Aorta (tissue), 5 donors: ENCODE measurements at regions not wholly inside any gene's neighbourhood (a gene's known extent, or its start where the extent isn't known, plus 50 kb on each side); places are given as distances from the start of the nearest gene placed in this dataset.
"Not testable (repeated sequence)": the region's sequence is repeated elsewhere in the genome, so short reads cannot be mapped to it uniquely, and the experiment has no call there.

Experiments
- ATAC-seq: fragments of 200-7000 bp; cut with Tn5 transposase; one replicate; pipeline ENCODE4 v1.9.1; 2022; ENCODE audit warnings: moderate library complexity; ENCODE audit not compliant: low FRiP score
- DNase-seq, 2 donors: peaks; one replicate each; pipeline ENCODE4 v3.0.0-alpha.2; 2020
- H3K27ac ChIP-seq, 2 donors: one replicate each; pipeline ENCODE4 v1.5.1; 2013; ENCODE audit warnings: low read length in 2 of 2, mild to moderate bottlenecking in 2 of 2, moderate library complexity in 2 of 2, control low read depth in 1 of 2, inconsistent platforms in 1 of 2, low read depth in 1 of 2
- H3K27me3 ChIP-seq, 2 donors: one replicate each; pipeline ENCODE4 v1.6.1; 2013; ENCODE audit warnings: control low read depth in 1 of 2, low read length in 1 of 2, mild to moderate bottlenecking in 1 of 2, moderate library complexity in 1 of 2; ENCODE audit not compliant: insufficient read depth in 2 of 2, control insufficient read depth in 1 of 2
- H3K36me3 ChIP-seq, 2 donors: one replicate each; pipeline ENCODE4 v1.6.1; 2013; ENCODE audit warnings: control low read depth in 1 of 2, low read length in 1 of 2, mild to moderate bottlenecking in 1 of 2; ENCODE audit not compliant: insufficient read depth in 2 of 2, control insufficient read depth in 1 of 2
- H3K4me1 ChIP-seq, 2 donors: one replicate each; pipeline ENCODE4 v1.6.1; 2013; ENCODE audit warnings: low read length in 2 of 2, control low read depth in 1 of 2, mild to moderate bottlenecking in 1 of 2, moderate library complexity in 1 of 2; ENCODE audit not compliant: insufficient read depth in 2 of 2, control insufficient read depth in 1 of 2
- H3K4me3 ChIP-seq, 2 donors: one replicate each; pipeline ENCODE4 v1.5.1; 2013; ENCODE audit warnings: low read length in 2 of 2, control low read depth in 1 of 2, mild to moderate bottlenecking in 1 of 2
- H3K9me3 ChIP-seq: one replicate; pipeline ENCODE4 v1.6.1; 2013; ENCODE audit warnings: mild to moderate bottlenecking, low read length; ENCODE audit not compliant: control insufficient read depth
- WGBS, 2 donors: extraction: QIAGEN DNeasy Blood & Tissue Kit; methylation state at CpG; one replicate each; pipeline ENCODE4 v1.1.7; 2013; 5-methylcytosine and 5-hydroxymethylcytosine counted together
- intact Hi-C, 2 donors: fragments of 100-400 bp; cut with DNase I; formaldehyde crosslinking; loops; one replicate each; pipeline versions ENCODE4 v1.14.2 to v1.15.0; 2022
- donor health status: healthy with polysubstance abuse.
- donor health status: Bipolar disorder and iron deficiency.
- donor health status: DM: no; HTN: no; CAD: no.
- donor health status: DM: no; HTN: no; CAD: no.
- donor health status: DM: yes; HTN: yes; CAD: no.

GRCh38 chr3:95226437-95226836, 1163.6 kb downstream of the NSUN3 start:
- no peak for ATAC-seq
- no peaks in the 10 kb centered on the region for H3K4me1 ChIP-seq
- H3K27ac ChIP-seq = no peak overlapping the region
- WGBS, 2 donors = 73 to 91% methylated on average over 5 of the region's 5 CpGs
- no peak overlapping the region for H3K4me3 ChIP-seq
- intact Hi-C loops = no loop called here
- H3K27me3 ChIP-seq = no peaks in the 10 kb centered on the region
- DNase-seq = peak in 1 of 2 donors; percentile 47
- no peaks in the 10 kb centered on the region for H3K9me3 ChIP-seq
- H3K36me3 ChIP-seq = no peaks in the 10 kb centered on the region

DNA sequence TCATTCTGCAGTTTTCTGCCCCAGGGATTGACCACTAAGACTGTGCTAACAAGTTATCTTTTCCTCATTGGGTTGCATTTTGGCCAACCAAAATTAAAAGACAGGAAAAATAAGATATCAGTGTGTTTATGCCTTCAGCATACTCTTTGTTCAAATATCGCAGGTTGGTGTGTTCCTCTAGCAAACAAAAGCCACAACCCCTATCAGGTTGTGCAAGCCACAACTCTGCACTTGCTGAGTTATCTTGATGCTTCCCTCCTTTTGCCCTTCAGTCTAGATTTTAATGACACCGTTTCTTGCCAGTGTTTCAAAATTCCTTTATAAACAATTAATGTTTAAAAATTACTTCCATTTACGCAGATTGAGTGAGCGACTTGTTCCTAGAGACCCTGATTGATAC, 1164.2 kb downstream of the NSUN3 start:
- ATAC-seq = no peak
- DNase-seq = no peak
- 84 to 87% methylated on average over 4 of the region's 4 CpGs for WGBS, 2 donors

GRCh38 chr3:95228416-95228815, 1165.6 kb downstream of the NSUN3 start:
- no peak overlapping the region for H3K4me3 ChIP-seq
- DNase-seq (no peak), ATAC-seq (no peak)
- intact Hi-C loops = no loop called here
- H3K27ac ChIP-seq = no peak overlapping the region
- WGBS, 2 donors = 85 to 91% methylated on average over 7 of the region's 7 CpGs
- no peaks in the 10 kb centered on the region for H3K36me3 ChIP-seq
- no peaks in the 10 kb centered on the region for H3K4me1 ChIP-seq
- H3K9me3 ChIP-seq = no peaks in the 10 kb centered on the region
- no peaks in the 10 kb centered on the region for H3K27me3 ChIP-seq

More for the DNA sequence above, 1164.2 kb downstream of the NSUN3 start:
- Histone ChIP-seq H3K9me3 (no peaks in the 10 kb centered on the region), H3K27ac (no peak overlapping the region), H3K36me3 (no peaks in the 10 kb centered on the region), H3K4me3 (no peak overlapping the region), H3K27me3 (no peaks in the 10 kb centered on the region), H3K4me1 (no peaks in the 10 kb centered on the region)
- intact Hi-C loops = no loop called here

GRCh38 chr3:95235916-95236315, 1173.1 kb downstream of the NSUN3 start:
- DNase-seq (no peak), ATAC-seq (no peak)
- Histone ChIP-seq H3K4me3 (no peak overlapping the region), H3K9me3 (no peaks in the 10 kb centered on the region), H3K27me3 (no peaks in the 10 kb centered on the region), H3K27ac (no peak overlapping the region), H3K36me3 (no peaks in the 10 kb centered on the region), H3K4me1 (no peaks in the 10 kb centered on the region)
- intact Hi-C loops = no loop called here

DNA sequence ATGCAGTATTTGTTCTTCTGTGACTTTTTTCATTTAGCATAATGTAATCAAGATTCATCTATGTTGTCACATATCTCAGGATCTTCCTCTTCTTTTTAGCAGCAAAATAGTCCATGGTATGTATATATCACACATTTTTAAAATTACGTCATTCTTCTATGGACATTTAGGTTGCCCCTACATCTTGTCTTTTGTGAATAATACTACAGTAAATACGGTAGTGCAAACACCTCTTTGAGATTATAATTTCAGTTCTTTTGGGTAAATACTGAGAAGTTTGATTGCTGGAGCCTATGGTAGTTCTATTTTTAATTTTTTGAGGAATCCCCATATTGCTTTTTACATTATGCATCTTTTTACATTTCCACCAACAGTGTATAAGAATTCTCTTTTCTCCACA, 1174.9 kb downstream of the NSUN3 start:
- ATAC-seq (no peak), DNase-seq (no peak)
- WGBS, 2 donors = 43 to 44% methylated on average over 2 of the region's 2 CpGs
- H3K27me3 ChIP-seq = no peaks in the 10 kb centered on the region
- no peaks in the 10 kb centered on the region for H3K36me3 ChIP-seq
- intact Hi-C loops = no loop called here
- H3K4me1 ChIP-seq = no peaks in the 10 kb centered on the region
- no peaks in the 10 kb centered on the region for H3K9me3 ChIP-seq
- no peak overlapping the region for H3K27ac ChIP-seq
- H3K4me3 ChIP-seq = no peak overlapping the region

DNA sequence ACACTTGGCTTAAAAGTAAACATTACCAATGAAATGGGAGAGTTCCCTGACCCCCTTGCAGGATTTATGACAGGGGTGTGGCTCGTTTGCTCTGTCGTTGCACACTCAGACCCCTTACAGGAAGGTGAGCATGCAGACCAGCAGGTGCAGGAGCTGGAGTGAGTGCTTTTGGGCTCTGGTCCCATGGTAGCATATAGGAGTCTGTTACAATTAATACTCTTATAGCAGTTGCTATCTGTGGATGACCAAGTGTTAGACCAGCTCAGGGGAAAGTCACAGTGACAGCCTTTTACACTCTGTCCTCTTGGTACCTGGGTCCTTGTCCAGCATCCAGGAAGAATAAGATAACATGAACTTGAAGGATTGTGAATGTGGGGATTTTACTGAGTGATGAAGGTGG, 1177.5 kb downstream of the NSUN3 start:
- WGBS, 2 donors = 54 to 65% methylated on average over 2 of the region's 2 CpGs
- no peaks in the 10 kb centered on the region for H3K4me1 ChIP-seq
- H3K27ac ChIP-seq = no peak overlapping the region
- H3K4me3 ChIP-seq = no peak overlapping the region
- H3K9me3 ChIP-seq = no peaks in the 10 kb centered on the region
- DNase-seq (no peak), ATAC-seq (peak; percentile 57)
- H3K36me3 ChIP-seq = no peaks in the 10 kb centered on the region
- H3K27me3 ChIP-seq = no peaks in the 10 kb centered on the region
- intact Hi-C loops = no loop called here

- H3K4me3 ChIP-seq, H3K27ac ChIP-seq, intact Hi-C loops, DNase-seq, ATAC-seq, H3K27me3 ChIP-seq, H3K4me1 ChIP-seq, H3K9me3 ChIP-seq, H3K36me3 ChIP-seq: not testable (repeated sequence)
- 92 to 93% methylated on average over 9 of the region's 9 CpGs for WGBS, 2 donors
Measured at GRCh38 chr3:95241256-95241655, 1178.4 kb downstream of the NSUN3 start.

GRCh38 chr3:95246413-95246812, 1183.6 kb downstream of the NSUN3 start:
- Histone ChIP-seq H3K27me3 (no peaks in the 10 kb centered on the region), H3K4me3 (no peak overlapping the region), H3K4me1 (no peaks in the 10 kb centered on the region), H3K36me3 (no peaks in the 10 kb centered on the region), H3K9me3 (no peaks in the 10 kb centered on the region), H3K27ac (no peak overlapping the region)
- WGBS, 2 donors = 83 to 85% methylated on average over 5 of the region's 5 CpGs
- intact Hi-C loops = no loop called here
- ATAC-seq = no peak
- no peak for DNase-seq

DNA sequence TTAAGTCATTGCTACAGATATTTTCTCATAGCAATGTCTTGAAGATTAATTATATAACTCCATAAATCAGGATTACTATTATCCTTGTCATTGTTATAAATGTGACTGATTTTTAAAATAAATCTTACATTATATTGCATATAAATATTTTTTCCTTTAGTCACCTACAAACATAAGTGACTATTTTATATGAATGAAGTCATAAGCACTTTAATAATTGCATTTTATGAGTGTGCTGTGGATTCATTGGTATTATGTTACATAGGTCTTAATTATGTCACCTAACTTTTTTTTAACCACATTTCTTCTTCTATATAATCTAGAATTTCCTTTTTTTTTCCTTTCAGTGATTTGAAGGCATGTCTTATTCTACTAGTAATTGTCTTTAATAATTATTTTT, 1191.2 kb downstream of the NSUN3 start:
- DNase-seq (no peak), ATAC-seq (no peak)
- Histone ChIP-seq H3K27ac (no peak overlapping the region), H3K36me3 (no peaks in the 10 kb centered on the region), H3K4me3 (no peak overlapping the region), H3K4me1 (no peaks in the 10 kb centered on the region), H3K9me3 (peaks cover 2% of the 10 kb centered on the region), H3K27me3 (no peaks in the 10 kb centered on the region)
- intact Hi-C loops = no loop called here
